IMR-90 (cell line): ENCODE measurements at regions not wholly inside any gene's neighbourhood (a gene's known extent, or its start where the extent isn't known, plus 50 kb on each side); places are given as distances from the start of the nearest gene placed in this dataset.

ENCODE experiments used
- ATAC-seq: fragments of 200-7000 bp; cut with Tn5 transposase; 2 replicates; pipeline ENCODE4 v1.9.1; 2020; ENCODE audit warnings: low read depth, mild to moderate bottlenecking, moderate library complexity
- BruUV-seq: library from RNA; stranded (reverse); fragments of 400-500 nt; replicated peaks from 2 replicates; lab custom pipeline; 2021; lab: Mats Ljungman, UMichigan
- CTCF ChIA-PET: fragments of 300-600 bp; formaldehyde crosslinking; extraction: SDS; loops from one replicate; lab custom pipeline; 2021; ENCODE audit warnings: antibody characterized with exemption; lab: Yijun Ruan, JAX
- POLR2A ChIA-PET: fragments of 300-600 bp; sonication (Branson Sonifier 250); formaldehyde crosslinking; loops from one replicate; lab custom pipeline; 2022; ENCODE audit warnings: antibody characterized with exemption; ENCODE audit not compliant: unreplicated experiment; lab: Charles Lee
- DNase-seq: peaks from one replicate; pipeline ENCODE4 v3.0.0; 2013
- H2AFZ ChIP-seq: replicated peaks from 2 replicates; pipeline ENCODE3; 2013; ENCODE audit warnings: low read length, mild to moderate bottlenecking; ENCODE audit not compliant: poor library complexity
- H2AK5ac ChIP-seq: 2 replicates; pipeline ENCODE4 v1.6.1; 2013; ENCODE audit warnings: low read depth, low read length, inconsistent platforms
- H2AK9ac ChIP-seq: replicated peaks from 2 replicates; pipeline ENCODE3; 2013; ENCODE audit warnings: mild to moderate bottlenecking, low read depth, low read length, moderate library complexity; ENCODE audit not compliant: poor library complexity
- H2BK120ac ChIP-seq: 2 replicates; pipeline ENCODE4 v1.6.1; 2013; ENCODE audit warnings: low read depth, low read length, inconsistent platforms
- H2BK15ac ChIP-seq: 3 replicates; pipeline ENCODE4 v1.6.1; 2013; ENCODE audit warnings: low read depth, low read length, inconsistent platforms
- H2BK20ac ChIP-seq: 2 replicates; pipeline ENCODE4 v1.6.1; 2013; ENCODE audit warnings: low read depth, mild to moderate bottlenecking, inconsistent platforms, low read length, moderate library complexity
- H2BK5ac ChIP-seq: 2 replicates; pipeline ENCODE4 v1.6.1; 2013; ENCODE audit warnings: mild to moderate bottlenecking, low read depth, low read length, inconsistent platforms; ENCODE audit not compliant: poor library complexity, severe bottlenecking
- H3K14ac ChIP-seq: replicated peaks from 2 replicates; pipeline ENCODE4 v1.6.1; 2013; ENCODE audit warnings: low read depth, low read length, inconsistent platforms
- H3K18ac ChIP-seq: 2 replicates; pipeline ENCODE4 v1.6.1; 2013; ENCODE audit warnings: low read depth, low read length, control low read depth
- H3K23ac ChIP-seq: 2 replicates; pipeline ENCODE4 v1.6.1; 2013; ENCODE audit warnings: low read depth, low read length, inconsistent platforms
- H3K27ac ChIP-seq: 2 replicates; pipeline ENCODE4 v1.5.1; 2013; ENCODE audit warnings: mild to moderate bottlenecking, control low read depth, low read length; ENCODE audit not compliant: insufficient read depth
- H3K27me3 ChIP-seq: 2 replicates; pipeline ENCODE4 v1.6.1; 2013; ENCODE audit warnings: low read length; ENCODE audit not compliant: control insufficient read depth, insufficient read depth
- H3K36me3 ChIP-seq: 2 replicates; pipeline ENCODE4 v1.6.1; 2013; ENCODE audit warnings: low read length, mixed read lengths; ENCODE audit not compliant: control insufficient read depth, insufficient read depth
- H3K4ac ChIP-seq: 2 replicates; pipeline ENCODE4 v1.6.1; 2013; ENCODE audit warnings: low read depth, low read length, inconsistent platforms
- H3K4me1 ChIP-seq: 2 replicates; pipeline ENCODE4 v1.6.1; 2013; ENCODE audit warnings: low read length, mixed read lengths; ENCODE audit not compliant: control insufficient read depth, insufficient read depth
- H3K4me2 ChIP-seq: 2 replicates; pipeline ENCODE4 v1.6.1; 2013; ENCODE audit warnings: low read depth, mild to moderate bottlenecking, control low read depth, low read length, moderate library complexity
- H3K4me3 ChIP-seq: 2 replicates; pipeline ENCODE4 v1.5.1; 2013; ENCODE audit warnings: low read depth, mild to moderate bottlenecking, control low read depth, low read length, moderate library complexity; ENCODE audit not compliant: insufficient read depth
- H3K56ac ChIP-seq: 2 replicates; pipeline ENCODE4 v1.6.1; 2013; ENCODE audit warnings: low read length, inconsistent platforms; ENCODE audit not compliant: insufficient read depth; ENCODE audit errors: extremely low read depth
- H3K79me1 ChIP-seq, 2 experiments: 2 replicates each; pipeline ENCODE4 v1.6.1; 2013; ENCODE audit warnings: low read length in 2 of 2, inconsistent platforms in 1 of 2, low read depth in 1 of 2
- H3K9ac ChIP-seq: 2 replicates; pipeline ENCODE4 v1.6.1; 2013; ENCODE audit warnings: low read depth, low read length, control low read depth
- H3K9me1 ChIP-seq: 2 replicates; pipeline ENCODE4 v1.6.1; 2013; ENCODE audit warnings: low read length, inconsistent platforms; ENCODE audit not compliant: insufficient read depth
- H3K9me3 ChIP-seq: 2 replicates; pipeline ENCODE4 v1.6.1; 2013; ENCODE audit warnings: low read length; ENCODE audit not compliant: control insufficient read depth, insufficient read depth
- H4K20me1 ChIP-seq: 2 replicates; pipeline ENCODE4 v1.6.1; 2013; ENCODE audit warnings: low read length, inconsistent platforms; ENCODE audit not compliant: insufficient read depth
- H4K5ac ChIP-seq: 2 replicates; pipeline ENCODE4 v1.6.1; 2013; ENCODE audit warnings: mild to moderate bottlenecking, low read depth, low read length, control low read depth
- H4K8ac ChIP-seq, 2 experiments: 2 replicates each; pipeline ENCODE4 v1.6.1; 2013; ENCODE audit warnings: low read depth in 2 of 2, low read length in 2 of 2, control low read depth in 1 of 2, inconsistent platforms in 1 of 2
- H4K91ac ChIP-seq: 2 replicates; pipeline ENCODE4 v1.6.1; 2013; ENCODE audit warnings: low read depth, low read length, inconsistent platforms; ENCODE audit not compliant: insufficient read depth
- BHLHE40 ChIP-seq: fragments of 150-350 bp; IDR thresholded peaks from 2 replicates; pipeline ENCODE4 v1.6.1; 2016; ENCODE audit warnings: mild to moderate bottlenecking, low read depth, low read length
- CEBPB ChIP-seq: IDR thresholded peaks from 2 replicates; pipeline ENCODE4 v1.6.1; 2012; ENCODE audit warnings: low read depth, low read length, improper control_type of control experiment
- CHD1 ChIP-seq: IDR thresholded peaks from 2 replicates; pipeline ENCODE4 v1.6.1; 2012; ENCODE audit warnings: low read depth, low read length, improper control_type of control experiment
- FOS ChIP-seq: fragments of 150-350 bp; IDR thresholded peaks from 2 replicates; pipeline ENCODE4 v1.6.1; 2016; ENCODE audit warnings: low read depth, low read length
- MAZ ChIP-seq: IDR thresholded peaks from 2 replicates; pipeline ENCODE4 v1.6.1; 2012; ENCODE audit warnings: low read depth, mild to moderate bottlenecking, low read length, improper control_type of control experiment, moderate library complexity, borderline replicate concordance
- MXI1 ChIP-seq: IDR thresholded peaks from 2 replicates; pipeline ENCODE4 v1.6.1; 2012; ENCODE audit warnings: low read depth, mild to moderate bottlenecking, low read length, moderate library complexity, borderline replicate concordance
- NFE2L2 ChIP-seq: fragments of 150-350 bp; IDR thresholded peaks from 2 replicates; pipeline ENCODE4 v1.6.1; 2016; ENCODE audit warnings: low read depth, mild to moderate bottlenecking, low read length
- RAD21 ChIP-seq: IDR thresholded peaks from 2 replicates; pipeline ENCODE4 v1.6.1; 2012; ENCODE audit warnings: low read length, improper control_type of control experiment
- RCOR1 ChIP-seq: IDR thresholded peaks from 2 replicates; pipeline ENCODE4 v1.6.1; 2012; ENCODE audit warnings: mild to moderate bottlenecking, low read length, improper control_type of control experiment; ENCODE audit not compliant: insufficient replicate concordance
- RFX5 ChIP-seq: IDR thresholded peaks from 2 replicates; pipeline ENCODE4 v1.8.0; 2012; ENCODE audit warnings: low read depth, mild to moderate bottlenecking, low read length, moderate library complexity
- SMC3 ChIP-seq: fragments of 150-350 bp; IDR thresholded peaks from 2 replicates; pipeline ENCODE4 v1.6.1; 2016; ENCODE audit warnings: low read depth, mild to moderate bottlenecking, antibody characterized with exemption, low read length, moderate library complexity
- WGBS, 2 experiments: methylation state at CpG; one replicate each; pipeline versions ENCODE4 v1.1.5 to v1.1.7; 2013; ENCODE audit warnings: missing lambda C conversion rate in 2 of 2; ENCODE audit not compliant: insufficient read length in 1 of 2; ENCODE audit errors: extremely low coverage in 2 of 2; 5-methylcytosine and 5-hydroxymethylcytosine counted together
- dilution Hi-C: fragments of 300-500 bp; cut with HindIII; formaldehyde crosslinking; loops from one replicate; pipeline ENCODE4 v1.14.3; 2018; ENCODE audit warnings: low sequenced_read_pairs; ENCODE audit not compliant: unreplicated experiment
- in situ Hi-C: fragments of 300-500 bp; cut with MboI; formaldehyde crosslinking; loops from 3 replicates; pipeline ENCODE4 v1.14.3; 2019; ENCODE audit warnings: low sequenced_read_pairs, inconsistent platforms, mixed read lengths
- intact Hi-C: fragments of 100-400 bp; cut with micrococcal nuclease; formaldehyde crosslinking; loops from 2 replicates; pipeline ENCODE4 v1.10.0; 2022
- TF ChIP-seq, protein P1 (sequence below): fragments of 150-350 bp; IDR thresholded peaks from 2 replicates; pipeline ENCODE4 v1.6.1; 2016; ENCODE audit warnings: low read depth, mild to moderate bottlenecking, low read length, moderate library complexity, borderline replicate concordance
- TF ChIP-seq, protein P2 (sequence below): conservative IDR thresholded peaks from 2 replicates; pipeline ENCODE4 v1.5.1; 2012; ENCODE audit warnings: mild to moderate bottlenecking, low read depth, low read length, improper control_type of control experiment

DNA sequence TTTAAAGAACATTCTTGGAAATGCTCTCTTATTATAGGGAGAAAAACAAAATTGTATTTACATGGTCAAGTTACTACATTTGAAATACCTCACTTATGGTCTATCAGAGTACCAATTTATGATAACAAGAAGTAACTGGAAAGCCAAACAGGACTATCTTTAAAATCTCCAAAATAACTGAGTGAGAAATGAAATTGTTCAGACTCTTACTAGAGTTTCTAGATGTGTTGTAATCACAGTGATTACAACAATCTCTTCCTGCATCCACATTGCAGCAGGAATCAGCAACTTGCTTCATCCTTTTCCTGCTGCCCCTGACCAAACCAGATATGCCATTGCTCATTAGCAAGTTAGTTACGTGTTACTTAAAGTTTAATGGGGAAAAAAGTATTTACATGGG, 245.2 kb upstream of the SMIM31 start:
- ChIA-PET POLR2A (no interaction called here), CTCF (no interaction called here)
- Histone ChIP-seq H2AK9ac (no peak overlapping the region), H2AK5ac (no peak overlapping the region), H3K4ac (no peak overlapping the region), H4K20me1 (no peaks in the 10 kb centered on the region), H3K79me1 (no peaks in the 10 kb centered on the region), H3K56ac (no peak overlapping the region), H3K4me2 (no peak overlapping the region), H3K27me3 (no peaks in the 10 kb centered on the region), H4K8ac (no peak overlapping the region), H3K36me3 (no peaks in the 10 kb centered on the region), H3K9me1 (no peaks in the 10 kb centered on the region), H3K27ac (no peak overlapping the region), H4K5ac (no peak overlapping the region), H3K18ac (no peak overlapping the region), H3K4me1 (no peaks in the 10 kb centered on the region), H2BK20ac (no peak overlapping the region), H3K4me3 (no peak overlapping the region), H3K9me3 (0 out of 2 replicates have a peak, but pooled peaks cover 5% of the 10 kb centered on the region), H3K9ac (no peak overlapping the region), H2AFZ (no peak overlapping the region), H2BK120ac (no peak overlapping the region), H3K14ac (no peak overlapping the region), H2BK15ac (no peak overlapping the region), H2BK5ac (no peak overlapping the region), H4K91ac (no peak overlapping the region), H3K23ac (no peak overlapping the region)
- DNase-seq = no peak
- no peak for ATAC-seq
- WGBS, 2 experiments = no CpG with 5 or more reads among the region's 1 CpG
- intact Hi-C loops (no loop called here), dilution Hi-C loops (no loop called here), in situ Hi-C loops (no loop called here)
- BruUV-seq = no TSS peak
- TF ChIP-seq RCOR1 (no peak), NFE2L2 (no peak), MXI1 (no peak), MAZ (no peak), CHD1 (no peak), SMC3 (no peak), RFX5 (no peak), RAD21 (no peak), BHLHE40 (no peak), FOS (no peak), CEBPB (no peak)
- TF ChIP-seq, protein P1, sequence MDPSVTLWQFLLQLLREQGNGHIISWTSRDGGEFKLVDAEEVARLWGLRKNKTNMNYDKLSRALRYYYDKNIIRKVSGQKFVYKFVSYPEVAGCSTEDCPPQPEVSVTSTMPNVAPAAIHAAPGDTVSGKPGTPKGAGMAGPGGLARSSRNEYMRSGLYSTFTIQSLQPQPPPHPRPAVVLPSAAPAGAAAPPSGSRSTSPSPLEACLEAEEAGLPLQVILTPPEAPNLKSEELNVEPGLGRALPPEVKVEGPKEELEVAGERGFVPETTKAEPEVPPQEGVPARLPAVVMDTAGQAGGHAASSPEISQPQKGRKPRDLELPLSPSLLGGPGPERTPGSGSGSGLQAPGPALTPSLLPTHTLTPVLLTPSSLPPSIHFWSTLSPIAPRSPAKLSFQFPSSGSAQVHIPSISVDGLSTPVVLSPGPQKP = no peak
- TF ChIP-seq, protein P2, sequence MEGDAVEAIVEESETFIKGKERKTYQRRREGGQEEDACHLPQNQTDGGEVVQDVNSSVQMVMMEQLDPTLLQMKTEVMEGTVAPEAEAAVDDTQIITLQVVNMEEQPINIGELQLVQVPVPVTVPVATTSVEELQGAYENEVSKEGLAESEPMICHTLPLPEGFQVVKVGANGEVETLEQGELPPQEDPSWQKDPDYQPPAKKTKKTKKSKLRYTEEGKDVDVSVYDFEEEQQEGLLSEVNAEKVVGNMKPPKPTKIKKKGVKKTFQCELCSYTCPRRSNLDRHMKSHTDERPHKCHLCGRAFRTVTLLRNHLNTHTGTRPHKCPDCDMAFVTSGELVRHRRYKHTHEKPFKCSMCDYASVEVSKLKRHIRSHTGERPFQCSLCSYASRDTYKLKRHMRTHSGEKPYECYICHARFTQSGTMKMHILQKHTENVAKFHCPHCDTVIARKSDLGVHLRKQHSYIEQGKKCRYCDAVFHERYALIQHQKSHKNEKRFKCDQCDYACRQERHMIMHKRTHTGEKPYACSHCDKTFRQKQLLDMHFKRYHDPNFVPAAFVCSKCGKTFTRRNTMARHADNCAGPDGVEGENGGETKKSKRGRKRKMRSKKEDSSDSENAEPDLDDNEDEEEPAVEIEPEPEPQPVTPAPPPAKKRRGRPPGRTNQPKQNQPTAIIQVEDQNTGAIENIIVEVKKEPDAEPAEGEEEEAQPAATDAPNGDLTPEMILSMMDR = no peak
